SK-N-SH (cell line): ENCODE measurements at regions not wholly inside any gene's neighbourhood (a gene's known extent, or its start where the extent isn't known, plus 50 kb on each side); places are given as distances from the start of the nearest gene placed in this dataset.

Source experiments
- CTCF ChIA-PET: fragments of 300-600, 350-600 bp; formaldehyde crosslinking; extraction: SDS; loops from one replicate; lab custom pipeline; 2021; lab: Yijun Ruan, JAX
- POLR2A ChIA-PET: fragments of 350-600 bp; sonication (Branson Sonifier 250); formaldehyde crosslinking; extraction: SDS; loops from one replicate; lab custom pipeline; 2020; ENCODE audit warnings: antibody characterized with exemption, inconsistent platforms; lab: Yijun Ruan, JAX
- DNase-seq: peaks from one replicate; pipeline ENCODE4 v3.0.0; 2012
- H2AFZ ChIP-seq: fragments of 200-600 bp; sonication (generic); 2 replicates; pipeline ENCODE4 v1.8.1; 2016; ENCODE audit warnings: antibody characterized with exemption, mild to moderate bottlenecking, low read depth
- H3F3A ChIP-seq: fragments of 200-600 bp; sonication (generic); replicated peaks from 2 replicates; pipeline ENCODE3; 2016; ENCODE audit warnings: antibody characterized with exemption, mild to moderate bottlenecking; ENCODE audit not compliant: insufficient read depth
- H3K27ac ChIP-seq, 2 experiments: fragments of 200-500 bp in 1 of 2; fragments of 200-600 bp in 1 of 2; sonication (Bioruptor generic) in 1 of 2; sonication (generic), shearing (Covaris generic) in 1 of 2; 2 replicates each; pipeline versions ENCODE4 v1.5.1 to v1.6.1; 2014 to 2016; ENCODE audit warnings: low read depth in 2 of 2, inconsistent platforms in 1 of 2, low read length in 1 of 2, mild to moderate bottlenecking in 1 of 2, mixed read lengths in 1 of 2
- H3K27me3 ChIP-seq: fragments of 200-600 bp; sonication (generic), shearing (Covaris generic); 2 replicates; pipeline ENCODE4 v1.6.1; 2016; ENCODE audit warnings: mixed run types; ENCODE audit not compliant: insufficient read depth
- H3K36me3 ChIP-seq, 2 experiments: fragments of 200-500 bp in 1 of 2; fragments of 200-600 bp in 1 of 2; sonication (Bioruptor generic) in 1 of 2; sonication (generic) in 1 of 2; replicated peaks in 1 of 2; 2 replicates each; pipeline versions ENCODE3 to v1.5.1; 2014 to 2016; ENCODE audit warnings: low read length in 1 of 2, mild to moderate bottlenecking in 1 of 2; ENCODE audit not compliant: insufficient read depth in 2 of 2, control insufficient read depth in 1 of 2
- H3K4me1 ChIP-seq, 2 experiments: fragments of 200-500 bp in 1 of 2; fragments of 200-600 bp in 1 of 2; sonication (Bioruptor generic) in 1 of 2; sonication (generic), shearing (Covaris generic) in 1 of 2; 2 replicates each; pipeline versions ENCODE4 v1.5.1 to v1.6.1; 2014 to 2016; ENCODE audit warnings: low read depth in 1 of 2, low read length in 1 of 2, mixed run types in 1 of 2; ENCODE audit not compliant: insufficient read depth in 2 of 2, control insufficient read depth in 1 of 2
- H3K4me2 ChIP-seq: fragments of 200-600 bp; sonication (generic), shearing (Covaris generic); 2 replicates; pipeline ENCODE4 v1.6.1; 2017; ENCODE audit warnings: mixed run types
- H3K4me3 ChIP-seq, 2 experiments: fragments of 200-500 bp in 1 of 2; fragments of 200-600 bp in 1 of 2; sonication (Bioruptor generic) in 1 of 2; sonication (generic), shearing (Covaris generic) in 1 of 2; 2 replicates each; pipeline versions ENCODE4 v1.5.1 to v1.8.1; 2014 to 2016; ENCODE audit warnings: low read depth in 2 of 2, inconsistent platforms in 1 of 2, low read length in 1 of 2, mild to moderate bottlenecking in 1 of 2, mixed read lengths in 1 of 2, moderate library complexity in 1 of 2
- H3K79me2 ChIP-seq: fragments of 200-600 bp; sonication (generic); 2 replicates; pipeline ENCODE4 v1.8.1; 2017; ENCODE audit warnings: mild to moderate bottlenecking; ENCODE audit not compliant: insufficient read depth
- H3K9ac ChIP-seq: fragments of 200-600 bp; sonication (generic); 2 replicates; pipeline ENCODE4 v1.6.1; 2017; ENCODE audit warnings: mixed run types
- H3K9me2 ChIP-seq: fragments of 200-600 bp; sonication (generic); 2 replicates; pipeline ENCODE4 v1.6.1; 2017; ENCODE audit warnings: mixed run types
- H3K9me3 ChIP-seq: fragments of 200-600 bp; sonication (generic); 2 replicates; pipeline ENCODE4 v1.6.1; 2017; ENCODE audit warnings: mixed run types, mild to moderate bottlenecking, moderate library complexity
- H4K20me1 ChIP-seq: fragments of 200-600 bp; sonication (generic); 2 replicates; pipeline ENCODE4 v1.6.1; 2017; ENCODE audit warnings: mild to moderate bottlenecking, mixed run types; ENCODE audit not compliant: insufficient read depth
- ELF1 ChIP-seq: IDR thresholded peaks from 2 replicates; pipeline ENCODE4 v1.4.0; 2012
- EZH2phosphoT487 ChIP-seq: fragments of 200-600 bp; sonication (generic); IDR thresholded peaks from 2 replicates; pipeline ENCODE4 v1.6.1; 2017; ENCODE audit warnings: low read depth, mixed run types, mild to moderate bottlenecking, antibody characterized with exemption, moderate library complexity, borderline replicate concordance
- FOXM1 ChIP-seq: IDR thresholded peaks from 2 replicates; pipeline ENCODE4 v1.4.0; 2012; ENCODE audit warnings: low read depth, mild to moderate bottlenecking
- GABPA ChIP-seq: IDR thresholded peaks from 2 replicates; pipeline ENCODE4 v1.4.0; 2012; ENCODE audit warnings: low read depth, mild to moderate bottlenecking
- JUND ChIP-seq: IDR thresholded peaks from 2 replicates; pipeline ENCODE4 v1.4.0; 2012
- NFIC ChIP-seq: IDR thresholded peaks from 2 replicates; pipeline ENCODE4 v1.4.0; 2012; ENCODE audit warnings: borderline replicate concordance
- POLR2AphosphoS5 ChIP-seq: IDR thresholded peaks from 2 replicates; pipeline ENCODE4 v1.6.1; 2012; ENCODE audit warnings: low read depth, low read length
- SMC3 ChIP-seq: IDR thresholded peaks from 2 replicates; pipeline ENCODE4 v1.6.1; 2012; ENCODE audit warnings: low read depth, low read length, improper control_type of control experiment
- TCF12 ChIP-seq: IDR thresholded peaks from 2 replicates; pipeline ENCODE4 v1.4.0; 2012
- TEAD4 ChIP-seq: IDR thresholded peaks from 2 replicates; pipeline ENCODE4 v1.4.0; 2012; ENCODE audit warnings: mild to moderate bottlenecking, borderline replicate concordance; ENCODE audit not compliant: insufficient read depth
- YY1 ChIP-seq: IDR thresholded peaks from 2 replicates; pipeline ENCODE4 v1.4.0; 2012; ENCODE audit warnings: low read depth, mild to moderate bottlenecking
- WGBS: methylation state at CpG from one replicate; pipeline ENCODE4 v1.1.6; 2017; ENCODE audit warnings: low lambda C conversion rate; 5-methylcytosine and 5-hydroxymethylcytosine counted together
- TF ChIP-seq, protein P1 (sequence below): IDR thresholded peaks from 2 replicates; pipeline ENCODE4; 2012
- TF ChIP-seq, protein P2 (sequence below): fragments of 150-350 bp; IDR thresholded peaks from 2 replicates; pipeline ENCODE4 v1.6.1; 2017; ENCODE audit warnings: antibody characterized with exemption, low read length, low read depth, borderline replicate concordance
- TF ChIP-seq, protein P3 (sequence below): IDR thresholded peaks from 2 replicates; pipeline ENCODE4 v1.4.0; 2012; ENCODE audit warnings: low read depth, borderline replicate concordance
- TF ChIP-seq, protein P4 (sequence below): IDR thresholded peaks from 2 replicates; pipeline ENCODE4 v1.4.0; 2012; ENCODE audit warnings: low read depth
- TF ChIP-seq, protein P5 (sequence below): fragments of 200-600 bp; sonication (generic); IDR thresholded peaks from 2 replicates; pipeline ENCODE4 v1.6.1; 2017; ENCODE audit warnings: antibody characterized with exemption, mild to moderate bottlenecking, moderate library complexity

DNA sequence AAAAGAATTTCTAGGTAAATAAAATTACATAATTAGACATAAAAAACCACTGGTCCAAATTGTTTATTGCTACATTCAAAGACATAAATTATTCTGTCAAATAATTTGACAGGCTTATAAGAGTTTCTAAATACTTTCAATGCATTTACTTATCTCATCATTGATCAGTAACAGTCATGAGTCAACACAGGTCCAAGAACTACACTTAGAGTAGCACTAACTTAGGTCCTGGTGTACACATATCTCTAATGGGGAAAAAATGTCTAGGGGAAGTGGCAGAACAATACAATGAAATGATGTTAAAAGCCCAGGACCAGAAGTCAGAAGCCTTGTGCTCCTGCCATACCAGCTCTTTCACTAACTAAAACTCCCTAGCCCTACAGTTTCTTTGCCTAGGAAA is 96.5 kb upstream of the SLCO6A1 start:
- H3K27me3 ChIP-seq: no peaks in the 10 kb centered on the region
- H3K9ac ChIP-seq: no peak overlapping the region
- H3K4me2 ChIP-seq: no peak overlapping the region
- no peaks in the 10 kb centered on the region for H3K9me3 ChIP-seq
- no peaks in the 10 kb centered on the region for H3K9me2 ChIP-seq
- peaks cover 4% of the 10 kb centered on the region for H3F3A ChIP-seq
- H3K36me3 ChIP-seq: no peaks in the 10 kb centered on the region
- peak; percentile 60; the same call in 1 of the 2 replicates for TF ChIP-seq TCF12
- TF ChIP-seq POLR2AphosphoS5: no peak
- TF ChIP-seq, protein P1, sequence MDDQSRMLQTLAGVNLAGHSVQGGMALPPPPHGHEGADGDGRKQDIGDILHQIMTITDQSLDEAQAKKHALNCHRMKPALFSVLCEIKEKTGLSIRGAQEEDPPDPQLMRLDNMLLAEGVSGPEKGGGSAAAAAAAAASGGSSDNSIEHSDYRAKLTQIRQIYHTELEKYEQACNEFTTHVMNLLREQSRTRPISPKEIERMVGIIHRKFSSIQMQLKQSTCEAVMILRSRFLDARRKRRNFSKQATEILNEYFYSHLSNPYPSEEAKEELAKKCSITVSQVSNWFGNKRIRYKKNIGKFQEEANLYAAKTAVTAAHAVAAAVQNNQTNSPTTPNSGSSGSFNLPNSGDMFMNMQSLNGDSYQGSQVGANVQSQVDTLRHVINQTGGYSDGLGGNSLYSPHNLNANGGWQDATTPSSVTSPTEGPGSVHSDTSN: peak; percentile 38; the same call in 1 of the 2 replicates
- TF ChIP-seq JUND: 0 out of 2 replicates have a peak, but pooled peaks have one; percentile 33
- no peak for DNase-seq
- H4K20me1 ChIP-seq: no peaks in the 10 kb centered on the region
- ChIA-PET POLR2A (no interaction called here), CTCF (interaction anchor here (1.3 to 1.7 kb wide), 2 partner anchors 9 to 11 kb away, joined by 3 to 6 read pairs; no protein-coding TSS in a partner anchor)
- peak overlapping the region in 1 of 2 experiments; percentile 5; a peak in 2 of 4 replicates for H3K27ac ChIP-seq
- no peak overlapping the region for H3K4me3 ChIP-seq
- no peak overlapping the region; the same call in 1 of the 2 replicates for H2AFZ ChIP-seq
- H3K79me2 ChIP-seq: no peaks in the 10 kb centered on the region
- H3K4me1 ChIP-seq: no peaks in the 10 kb centered on the region; a peak in 2 of 4 replicates

DNA sequence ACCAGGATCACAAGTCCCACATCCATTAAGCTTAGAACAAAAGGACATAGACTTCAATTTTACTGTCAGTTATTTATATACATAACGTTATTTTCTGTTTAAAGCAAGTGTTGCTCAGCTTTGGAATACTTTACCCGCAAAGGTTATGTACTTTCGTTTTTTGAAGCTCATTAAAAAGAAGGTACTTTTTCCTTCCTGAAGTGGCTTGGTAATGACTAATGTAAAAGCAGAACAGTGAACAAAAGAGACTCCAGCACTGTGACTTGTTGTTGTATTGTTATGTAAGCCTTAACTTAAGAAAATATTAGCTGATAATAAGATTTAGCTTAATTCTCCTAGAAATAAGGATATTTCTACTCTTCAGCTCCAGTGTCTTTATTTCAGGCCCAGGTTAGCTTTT is 97.3 kb upstream of the SLCO6A1 start:
- TF ChIP-seq ELF1 (no peak), SMC3 (no peak), YY1 (no peak), NFIC (no peak), JUND (no peak), FOXM1 (no peak), EZH2phosphoT487 (no peak), TCF12 (no peak), TEAD4 (no peak), GABPA (no peak)
- TF ChIP-seq, protein P2, sequence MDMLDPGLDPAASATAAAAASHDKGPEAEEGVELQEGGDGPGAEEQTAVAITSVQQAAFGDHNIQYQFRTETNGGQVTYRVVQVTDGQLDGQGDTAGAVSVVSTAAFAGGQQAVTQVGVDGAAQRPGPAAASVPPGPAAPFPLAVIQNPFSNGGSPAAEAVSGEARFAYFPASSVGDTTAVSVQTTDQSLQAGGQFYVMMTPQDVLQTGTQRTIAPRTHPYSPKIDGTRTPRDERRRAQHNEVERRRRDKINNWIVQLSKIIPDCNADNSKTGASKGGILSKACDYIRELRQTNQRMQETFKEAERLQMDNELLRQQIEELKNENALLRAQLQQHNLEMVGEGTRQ: no peak
- TF ChIP-seq, protein P1: no peak
- TF ChIP-seq, protein P3, sequence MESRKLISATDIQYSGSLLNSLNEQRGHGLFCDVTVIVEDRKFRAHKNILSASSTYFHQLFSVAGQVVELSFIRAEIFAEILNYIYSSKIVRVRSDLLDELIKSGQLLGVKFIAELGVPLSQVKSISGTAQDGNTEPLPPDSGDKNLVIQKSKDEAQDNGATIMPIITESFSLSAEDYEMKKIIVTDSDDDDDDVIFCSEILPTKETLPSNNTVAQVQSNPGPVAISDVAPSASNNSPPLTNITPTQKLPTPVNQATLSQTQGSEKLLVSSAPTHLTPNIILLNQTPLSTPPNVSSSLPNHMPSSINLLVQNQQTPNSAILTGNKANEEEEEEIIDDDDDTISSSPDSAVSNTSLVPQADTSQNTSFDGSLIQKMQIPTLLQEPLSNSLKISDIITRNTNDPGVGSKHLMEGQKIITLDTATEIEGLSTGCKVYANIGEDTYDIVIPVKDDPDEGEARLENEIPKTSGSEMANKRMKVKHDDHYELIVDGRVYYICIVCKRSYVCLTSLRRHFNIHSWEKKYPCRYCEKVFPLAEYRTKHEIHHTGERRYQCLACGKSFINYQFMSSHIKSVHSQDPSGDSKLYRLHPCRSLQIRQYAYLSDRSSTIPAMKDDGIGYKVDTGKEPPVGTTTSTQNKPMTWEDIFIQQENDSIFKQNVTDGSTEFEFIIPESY: no peak
- TF ChIP-seq, protein P4, sequence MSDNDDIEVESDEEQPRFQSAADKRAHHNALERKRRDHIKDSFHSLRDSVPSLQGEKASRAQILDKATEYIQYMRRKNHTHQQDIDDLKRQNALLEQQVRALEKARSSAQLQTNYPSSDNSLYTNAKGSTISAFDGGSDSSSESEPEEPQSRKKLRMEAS: no peak
- TF ChIP-seq, protein P5, sequence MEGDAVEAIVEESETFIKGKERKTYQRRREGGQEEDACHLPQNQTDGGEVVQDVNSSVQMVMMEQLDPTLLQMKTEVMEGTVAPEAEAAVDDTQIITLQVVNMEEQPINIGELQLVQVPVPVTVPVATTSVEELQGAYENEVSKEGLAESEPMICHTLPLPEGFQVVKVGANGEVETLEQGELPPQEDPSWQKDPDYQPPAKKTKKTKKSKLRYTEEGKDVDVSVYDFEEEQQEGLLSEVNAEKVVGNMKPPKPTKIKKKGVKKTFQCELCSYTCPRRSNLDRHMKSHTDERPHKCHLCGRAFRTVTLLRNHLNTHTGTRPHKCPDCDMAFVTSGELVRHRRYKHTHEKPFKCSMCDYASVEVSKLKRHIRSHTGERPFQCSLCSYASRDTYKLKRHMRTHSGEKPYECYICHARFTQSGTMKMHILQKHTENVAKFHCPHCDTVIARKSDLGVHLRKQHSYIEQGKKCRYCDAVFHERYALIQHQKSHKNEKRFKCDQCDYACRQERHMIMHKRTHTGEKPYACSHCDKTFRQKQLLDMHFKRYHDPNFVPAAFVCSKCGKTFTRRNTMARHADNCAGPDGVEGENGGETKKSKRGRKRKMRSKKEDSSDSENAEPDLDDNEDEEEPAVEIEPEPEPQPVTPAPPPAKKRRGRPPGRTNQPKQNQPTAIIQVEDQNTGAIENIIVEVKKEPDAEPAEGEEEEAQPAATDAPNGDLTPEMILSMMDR: no peak
- H3K4me3 ChIP-seq: no peak overlapping the region
- H3K27ac ChIP-seq: no peak overlapping the region
- peaks cover 4% of the 10 kb centered on the region for H3F3A ChIP-seq
- H3K79me2 ChIP-seq: no peaks in the 10 kb centered on the region
- H3K9me2 ChIP-seq: no peaks in the 10 kb centered on the region
- H3K27me3 ChIP-seq: no peaks in the 10 kb centered on the region
- no peak for DNase-seq
- H4K20me1 ChIP-seq: no peaks in the 10 kb centered on the region
- H3K9ac ChIP-seq: no peak overlapping the region
- no peak overlapping the region for H3K4me2 ChIP-seq
- no peaks in the 10 kb centered on the region; a peak in 1 of 4 replicates for H3K4me1 ChIP-seq
- POLR2A ChIA-PET: no interaction called here
- 90% methylated on average over 3 of the region's 3 CpGs for WGBS
- no peaks in the 10 kb centered on the region for H3K36me3 ChIP-seq
- CTCF ChIA-PET: interaction anchor here (1.7 kb wide), 1 partner anchor 12 kb away, joined by 6 read pairs; no protein-coding TSS in a partner anchor
- no peak overlapping the region for H2AFZ ChIP-seq
- no peaks in the 10 kb centered on the region for H3K9me3 ChIP-seq
